ENCODE measurements at regions not wholly inside any gene's neighbourhood (a gene's known extent, or its start where the extent isn't known, plus 50 kb on each side); places are given as distances from the start of the nearest gene placed in this dataset.
"Not testable (repeated sequence)": the region's sequence is repeated elsewhere in the genome, so short reads cannot be mapped to it uniquely, and the experiment has no call there.

DNA sequence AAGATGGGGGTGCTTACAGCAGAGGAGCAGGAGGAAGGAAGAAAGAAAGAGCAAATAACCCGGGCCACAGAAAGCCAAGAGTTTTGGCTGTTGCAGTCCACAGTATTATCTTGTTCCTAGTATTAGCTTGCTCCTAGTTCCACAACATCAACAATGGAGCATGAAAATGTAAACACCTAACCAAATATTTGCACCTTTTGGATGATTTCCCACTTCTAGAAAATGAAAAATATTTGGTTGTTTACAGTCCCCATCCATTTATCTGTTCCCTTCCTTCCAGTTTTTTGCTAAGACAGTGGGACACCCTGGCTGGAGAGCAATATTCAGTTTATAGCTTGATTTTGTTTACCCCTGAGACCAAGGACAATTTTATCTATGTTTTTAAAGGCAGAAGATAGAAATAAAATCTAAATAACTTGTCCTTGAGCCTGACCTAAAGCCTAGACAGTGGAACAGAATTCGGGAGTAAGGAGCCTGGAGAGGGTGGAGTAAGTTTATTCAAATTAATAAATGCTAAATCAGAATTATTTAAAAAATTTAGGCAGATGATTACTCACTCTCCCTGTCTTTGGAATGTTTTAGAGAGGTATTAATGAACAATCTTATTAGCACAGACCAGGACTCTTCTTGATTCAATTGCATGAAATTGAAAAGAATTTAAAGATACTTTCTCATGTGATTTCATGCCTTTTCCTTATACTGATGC, 51.6 kb downstream of the RESF1 start:
- no peak for DNase-seq (ENCODE audit: low read depth)

DNA sequence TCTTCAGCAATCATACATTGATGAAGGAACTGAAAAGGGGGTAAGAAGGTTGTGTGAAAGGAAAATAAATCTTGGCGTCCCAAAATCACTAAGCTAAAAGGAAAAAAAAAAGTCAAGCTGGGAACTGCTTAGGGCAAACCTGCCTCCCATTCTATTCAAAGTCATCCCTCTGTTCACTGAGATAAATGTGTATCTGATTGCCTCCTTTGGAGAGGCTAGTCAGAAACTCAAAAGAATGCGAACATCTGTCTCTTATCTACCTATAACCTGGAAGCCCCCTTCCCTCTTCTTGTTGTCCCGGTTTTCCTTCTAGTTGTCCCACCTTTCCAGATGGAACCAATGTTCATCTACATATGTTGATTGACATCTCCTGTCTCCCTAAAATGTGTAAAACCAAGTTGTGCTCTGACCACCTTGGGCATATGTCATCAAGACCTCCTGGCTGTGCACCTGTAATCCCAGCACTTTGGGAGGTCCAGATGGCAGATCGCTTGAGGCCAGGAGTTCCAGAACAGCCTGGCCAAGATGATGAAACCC, 53.1 kb downstream of the RESF1 start:
- no peak for DNase-seq (ENCODE audit: low read depth)

DNA sequence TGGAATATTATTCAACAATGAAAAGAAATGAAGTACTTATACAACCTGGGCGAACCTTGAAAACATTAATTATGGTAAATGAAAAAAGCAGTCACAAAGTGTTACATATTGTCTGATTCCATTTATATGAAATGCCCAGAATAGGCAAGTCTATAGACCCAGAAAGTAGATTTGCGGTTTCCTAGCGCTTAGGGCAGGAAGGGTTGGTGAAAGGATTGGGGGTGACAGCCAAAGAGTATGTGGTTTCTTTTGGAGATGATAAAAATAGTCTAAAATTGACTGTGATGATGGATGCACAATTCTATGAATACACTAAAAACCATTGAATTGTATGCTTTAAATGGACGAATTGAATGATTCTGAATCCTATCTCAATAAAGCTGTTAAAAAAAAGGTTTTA, 55.8 kb downstream of the RESF1 start:
- DNase-seq (ENCODE audit: low read depth): no peak

DNA sequence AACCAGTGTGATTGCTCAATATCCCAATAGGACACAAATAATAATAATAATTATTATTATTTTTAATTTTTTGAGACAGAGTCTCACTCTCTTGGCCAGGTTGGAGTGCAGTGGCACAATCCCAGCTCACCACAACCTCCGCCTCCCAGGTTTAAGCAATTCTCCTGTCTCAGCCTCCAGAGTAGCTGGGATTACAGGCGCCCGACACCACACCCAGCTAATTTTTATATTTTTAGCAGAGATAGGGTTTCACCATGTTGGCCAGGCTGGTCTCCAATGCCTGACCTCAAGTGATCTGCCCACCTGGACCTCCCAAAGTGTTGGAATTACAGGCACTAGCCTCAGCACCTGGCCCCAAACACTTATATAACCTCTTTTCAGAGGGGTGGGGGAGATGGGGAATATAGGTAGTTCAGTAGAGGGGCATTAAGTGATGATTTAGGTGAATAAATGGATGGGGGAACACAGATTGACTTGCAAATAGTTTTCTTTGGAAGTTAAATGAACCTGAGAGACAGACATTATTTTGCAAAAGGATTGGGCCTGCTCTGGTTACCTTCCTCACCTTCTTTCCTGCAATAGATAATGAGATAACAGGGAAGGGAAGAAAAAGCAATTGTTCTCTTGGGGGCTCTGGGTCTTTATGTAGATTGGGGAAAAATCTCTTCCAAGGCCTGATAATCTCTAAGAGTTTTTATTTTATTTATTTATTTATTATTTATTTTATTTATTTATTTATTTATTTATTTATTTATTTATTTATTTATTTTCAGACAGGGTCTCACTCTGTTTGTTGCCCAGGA, 57.7 kb downstream of the RESF1 start:
- DNase-seq (ENCODE audit: low read depth): no peak

DNA sequence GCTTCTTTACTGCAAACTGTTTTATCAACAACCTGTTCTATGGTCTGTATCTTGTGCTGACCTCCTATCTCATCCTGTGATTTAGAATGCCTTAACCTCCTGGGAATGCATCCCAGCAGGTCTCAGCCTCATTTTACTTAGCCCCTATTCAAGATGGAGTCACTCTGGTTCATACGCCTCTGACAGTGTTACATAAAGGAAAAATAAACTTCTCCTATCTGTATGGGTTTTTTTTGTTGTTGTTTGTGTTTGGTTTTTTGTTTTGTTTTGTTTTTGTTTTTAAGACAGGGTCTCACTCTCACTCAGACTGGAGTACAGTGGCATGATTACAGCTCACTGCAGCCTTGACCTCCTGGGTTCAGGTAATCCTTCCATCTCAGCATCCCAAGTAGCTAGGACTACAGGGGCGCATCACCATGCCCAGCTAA, 62.1 kb downstream of the RESF1 start:
- DNase-seq (ENCODE audit: low read depth): no peak

DNA sequence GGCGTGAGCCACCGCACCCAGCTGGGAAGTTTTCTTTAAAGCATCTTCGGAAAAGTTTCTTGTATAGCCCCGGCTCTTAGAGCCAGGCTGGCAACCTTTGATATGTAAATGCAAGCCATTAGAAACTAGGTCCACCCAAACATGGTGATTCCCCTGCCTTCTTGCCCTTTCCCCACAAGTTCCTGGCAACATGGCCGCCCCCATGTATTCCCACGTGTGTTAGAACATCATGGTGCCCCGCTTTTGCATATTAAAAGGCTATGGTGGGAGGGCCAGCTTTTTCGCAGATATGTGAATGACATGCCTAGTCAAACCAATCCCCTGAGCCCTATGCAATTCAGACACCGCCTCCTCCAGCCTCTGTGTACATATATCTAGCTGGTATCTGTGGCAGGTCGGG, 63.2 kb downstream of the RESF1 start:
- DNase-seq (ENCODE audit: low read depth): not testable (repeated sequence)

DNA sequence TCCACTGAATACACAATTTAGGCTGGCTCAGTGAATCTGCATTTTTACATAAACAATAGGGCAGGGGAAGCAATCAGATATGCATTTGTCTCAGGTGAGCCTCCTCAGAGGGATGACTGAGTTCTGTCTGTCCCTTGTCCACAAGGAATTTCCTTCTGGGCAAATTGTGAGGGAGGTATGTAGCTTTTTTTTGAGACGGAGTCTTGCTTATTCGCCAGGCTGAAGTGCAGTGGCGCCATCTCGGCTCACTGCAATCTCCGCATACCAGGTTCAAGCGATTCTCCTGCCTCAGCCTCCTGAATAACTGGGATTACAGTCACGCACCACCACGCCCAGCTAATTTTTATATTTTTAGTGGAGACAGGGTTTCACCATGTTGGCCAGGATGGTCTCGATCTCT, 64.6 kb downstream of the RESF1 start:
- DNase-seq (ENCODE audit: low read depth): not testable (repeated sequence)

DNA sequence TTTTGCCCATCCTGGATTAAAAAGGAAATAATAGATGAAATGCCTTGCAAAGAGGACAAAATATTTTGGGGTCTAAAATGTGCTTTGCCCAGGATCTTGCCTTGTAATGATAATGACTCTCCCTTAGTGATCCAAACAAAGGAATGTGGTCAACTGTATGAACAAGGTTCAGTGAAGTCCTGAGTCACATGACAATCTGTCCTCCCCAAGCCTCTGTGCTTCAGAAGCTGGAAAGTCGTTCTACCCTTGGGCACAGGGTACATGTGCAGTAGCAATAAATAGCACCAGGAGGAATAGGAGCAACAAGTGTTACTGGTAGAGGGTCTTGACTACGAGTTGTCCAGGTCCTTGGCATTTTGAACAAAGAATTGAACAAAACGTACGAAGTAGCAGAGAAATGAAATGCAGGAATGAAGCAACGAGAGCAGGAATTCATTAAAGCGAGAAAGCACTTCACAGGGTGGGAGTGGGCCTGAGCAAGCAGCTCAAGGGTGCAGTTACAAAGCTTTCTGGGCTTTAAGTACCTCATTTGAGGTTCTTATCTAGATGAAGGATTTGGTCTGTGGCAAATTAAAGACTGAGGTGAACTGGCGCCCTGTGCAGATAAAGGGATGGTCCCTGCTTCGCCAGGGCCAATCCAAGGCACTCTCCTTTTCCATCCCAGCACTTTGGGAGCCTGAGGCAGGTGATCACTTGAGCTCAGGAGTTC, 65.8 kb downstream of the RESF1 start:
- no peak for DNase-seq (ENCODE audit: low read depth)

DNA sequence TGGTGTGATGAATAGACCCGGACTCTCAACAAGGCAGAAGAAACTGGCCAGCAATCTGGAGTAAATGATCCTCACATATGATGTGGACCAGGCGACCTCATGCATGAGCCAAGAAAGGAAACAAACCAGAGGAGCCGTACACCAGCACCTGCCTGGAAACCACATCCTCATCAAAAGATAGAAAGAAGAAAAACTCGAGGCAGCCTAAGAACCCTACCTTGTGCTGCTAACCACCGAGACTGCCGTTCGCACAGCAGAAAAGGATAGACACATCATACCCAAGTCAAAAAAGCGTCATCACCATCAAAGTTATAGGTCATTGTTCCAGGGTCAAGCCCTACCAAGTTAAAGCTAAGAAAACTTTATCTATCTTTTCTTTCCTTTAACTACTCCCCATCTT, 66.7 kb downstream of the RESF1 start:
- peak; percentile 25 for DNase-seq (ENCODE audit: low read depth)

DNA sequence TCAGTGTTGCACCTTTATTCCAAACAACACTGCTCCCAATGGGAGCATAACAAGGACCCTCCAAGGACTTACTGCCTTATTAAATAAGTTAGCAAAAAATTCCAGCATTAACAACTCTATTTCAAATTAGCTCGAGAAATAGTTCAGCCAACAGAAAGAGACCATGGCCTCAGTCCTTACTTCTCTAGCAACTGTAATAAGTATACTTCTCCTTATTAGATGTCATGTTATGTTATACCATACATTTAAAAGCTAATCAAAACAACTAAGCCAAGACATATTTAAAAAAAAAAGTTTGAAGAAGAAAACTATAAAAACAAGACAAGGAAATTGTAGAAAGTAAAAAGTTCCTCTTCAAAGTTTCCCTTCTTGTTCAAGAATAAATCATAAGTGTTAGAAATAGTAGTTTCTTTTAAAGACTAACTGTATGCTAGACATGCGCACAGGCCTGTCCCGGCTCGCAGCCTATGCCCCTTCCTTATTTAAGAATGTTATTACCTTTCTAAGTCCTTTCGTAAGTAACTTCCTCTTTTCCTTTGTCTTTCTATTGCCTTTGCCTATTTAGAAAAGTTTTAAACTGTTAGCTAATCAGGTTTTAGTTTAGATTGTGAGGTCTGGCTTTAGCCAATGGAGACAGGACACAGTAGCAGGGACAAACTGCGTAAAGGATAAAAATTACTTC, 68.6 kb downstream of the RESF1 start:
- DNase-seq (ENCODE audit: low read depth): no peak

DNA sequence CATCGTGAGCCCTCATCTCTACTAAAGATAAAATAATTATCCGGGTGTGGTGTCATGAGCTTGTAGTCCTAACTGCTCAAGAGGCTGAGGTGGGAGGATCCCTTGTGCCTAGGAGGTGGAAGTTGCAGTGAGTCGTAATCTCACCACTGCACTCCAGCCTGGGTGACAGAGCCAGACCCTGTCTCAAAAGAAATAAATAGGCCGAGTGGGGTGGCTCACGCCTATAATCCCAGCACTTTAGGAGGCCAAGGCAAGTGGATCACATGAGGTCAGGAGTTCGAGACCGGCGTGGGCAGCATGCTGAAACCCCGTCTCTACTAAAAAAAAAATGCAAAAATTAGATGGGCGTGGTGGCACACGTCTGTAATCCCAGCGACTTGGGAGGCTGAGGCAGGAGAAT, 70.9 kb downstream of the RESF1 start:
- no peak for DNase-seq (ENCODE audit: low read depth)

DNA sequence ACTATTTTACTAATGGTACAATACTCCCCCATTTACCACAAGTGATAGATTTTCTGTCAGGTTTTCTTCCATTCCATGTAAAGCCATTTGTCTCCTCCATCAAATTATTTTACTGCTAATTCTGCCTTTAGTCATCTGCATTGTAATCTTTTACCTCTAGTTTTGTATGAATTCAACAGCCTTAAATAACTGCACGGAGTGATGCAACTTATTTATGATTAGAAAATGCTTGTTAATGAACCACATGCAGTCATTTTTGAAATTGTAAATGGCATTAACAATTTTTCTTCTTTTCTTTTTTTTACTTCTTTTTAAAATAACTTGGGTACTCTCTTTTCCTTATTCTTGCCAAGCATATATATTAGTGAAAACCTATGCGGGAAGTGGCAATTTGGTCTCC, 71.5 kb downstream of the RESF1 start:
- DNase-seq (ENCODE audit: low read depth): no peak

DNA sequence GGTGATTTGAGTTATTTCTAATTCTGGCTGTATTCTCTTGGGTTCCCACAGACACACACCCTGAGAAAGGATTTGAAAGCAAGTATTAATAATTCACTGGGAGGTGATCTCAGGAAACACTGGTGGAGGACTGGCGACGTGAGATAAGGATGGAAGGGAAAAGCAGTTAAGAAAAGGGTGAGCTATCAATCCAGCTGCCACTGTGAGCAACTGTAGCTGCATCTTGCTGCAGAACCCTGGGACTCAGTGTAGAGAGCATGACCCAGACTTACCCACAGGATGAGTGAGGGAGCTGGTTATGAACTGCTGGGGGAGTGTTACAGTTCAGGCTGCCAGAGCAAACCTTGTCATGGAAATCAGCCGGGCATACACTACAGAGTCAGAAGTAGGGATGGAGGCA, 71.9 kb downstream of the RESF1 start:
- no peak for DNase-seq (ENCODE audit: low read depth)

DNA sequence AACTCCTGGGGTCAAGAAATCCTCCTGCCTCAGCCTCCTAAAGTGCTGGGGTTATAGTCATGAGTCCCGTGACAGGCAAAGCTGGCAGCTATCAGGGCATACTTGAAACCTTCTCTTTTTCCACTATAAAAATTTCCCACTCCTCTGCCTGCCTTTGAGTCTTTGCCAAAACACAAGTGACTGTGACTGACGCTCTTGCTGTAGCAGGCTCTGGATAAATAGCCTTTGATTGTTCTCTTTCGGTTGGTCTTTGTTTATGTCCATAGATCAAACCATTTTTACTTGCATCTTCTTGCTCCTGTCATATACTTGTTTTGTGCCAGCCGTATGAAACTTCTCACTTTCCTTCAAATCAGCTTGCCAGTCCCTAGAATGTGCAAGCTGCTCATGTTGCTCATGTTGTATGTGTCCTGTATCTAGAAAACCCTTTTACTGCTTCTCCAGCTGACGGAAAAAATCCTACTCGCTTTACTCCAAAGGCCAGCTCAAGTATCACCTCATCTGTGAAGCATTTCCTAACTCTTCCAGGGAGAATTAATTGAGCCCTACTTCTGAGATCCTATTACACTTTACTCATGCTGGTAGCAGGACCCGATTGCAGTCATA, 73.1 kb downstream of the RESF1 start:
- no peak for DNase-seq (ENCODE audit: low read depth)

DNA sequence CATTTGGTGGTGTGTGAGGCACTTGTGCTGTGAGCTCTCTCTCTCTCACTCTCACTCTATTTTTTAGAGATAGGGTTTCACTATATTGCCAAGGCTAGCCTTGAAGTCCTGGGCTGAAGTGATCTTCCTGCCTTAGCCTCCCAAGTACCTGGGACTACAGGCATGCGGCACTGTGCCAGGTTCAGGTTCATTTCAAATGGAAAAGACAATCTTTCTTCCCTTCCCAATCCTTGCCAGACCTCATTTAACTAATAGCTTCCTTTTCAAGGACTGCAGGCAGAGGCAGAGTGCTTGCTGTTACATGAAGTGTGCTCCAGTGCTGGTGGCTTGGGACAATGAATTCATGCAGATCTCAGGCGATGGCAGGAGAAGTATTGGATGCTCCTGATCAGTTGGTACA, 73.2 kb upstream of the BICD1 start:
- no peak for DNase-seq (ENCODE audit: low read depth)

DNA sequence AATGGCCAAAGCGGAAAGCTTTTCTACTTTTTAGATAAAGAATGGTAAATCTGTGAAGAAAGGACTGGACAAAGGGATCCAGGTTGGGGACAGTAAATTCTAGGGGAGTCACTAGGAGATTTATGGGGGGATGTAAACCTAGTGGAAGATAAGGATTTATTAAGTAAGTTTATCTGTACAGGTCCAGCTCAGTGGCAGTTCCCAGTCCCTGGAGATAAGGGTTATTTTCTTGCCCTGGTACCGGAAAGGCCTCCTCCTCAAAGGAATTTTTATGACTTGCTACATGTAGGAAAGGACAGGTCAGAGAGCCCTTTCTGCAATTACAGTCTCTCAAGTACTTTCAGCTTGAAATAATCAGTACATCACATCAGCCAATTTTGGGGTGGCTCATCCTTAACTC, 72.6 kb upstream of the BICD1 start:
- no peak for DNase-seq (ENCODE audit: low read depth)

DNA sequence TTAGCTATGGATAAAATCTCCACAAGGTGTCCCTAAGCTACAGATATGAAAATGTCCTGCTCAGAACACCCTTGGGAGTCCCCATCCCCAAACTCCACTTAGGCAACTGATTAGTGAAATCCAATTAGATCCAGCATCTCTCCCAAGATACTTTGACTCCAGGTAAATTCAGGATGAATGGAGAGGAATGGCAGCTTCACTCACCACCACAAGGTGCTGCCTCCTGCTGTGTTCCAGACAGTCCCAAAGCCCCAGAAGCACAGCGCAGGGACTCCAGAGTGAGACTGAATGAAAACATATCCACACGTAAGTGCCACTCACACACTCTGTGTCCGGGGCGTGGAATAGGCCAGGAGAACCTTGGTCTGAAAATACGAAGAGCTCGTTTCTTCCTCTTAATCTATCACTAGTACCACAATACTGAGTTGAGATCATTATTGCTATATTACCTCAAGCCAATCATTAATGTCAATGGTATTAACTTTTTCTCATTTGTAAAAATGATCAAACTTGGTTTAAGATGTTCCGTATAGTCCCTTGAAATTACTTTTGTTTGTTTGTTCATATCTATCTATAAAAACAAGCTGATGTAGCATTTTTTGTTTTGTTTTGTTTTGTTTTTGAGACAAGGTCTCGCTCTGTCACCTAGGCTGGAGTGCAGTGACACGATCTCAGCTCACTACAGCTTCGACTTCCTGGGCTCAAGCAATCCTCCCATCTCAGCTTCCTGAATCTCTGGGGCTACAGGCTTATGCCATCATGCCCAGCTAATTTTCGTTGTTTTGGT, 70.0 kb upstream of the BICD1 start:
- no peak for DNase-seq (ENCODE audit: low read depth)

DNA sequence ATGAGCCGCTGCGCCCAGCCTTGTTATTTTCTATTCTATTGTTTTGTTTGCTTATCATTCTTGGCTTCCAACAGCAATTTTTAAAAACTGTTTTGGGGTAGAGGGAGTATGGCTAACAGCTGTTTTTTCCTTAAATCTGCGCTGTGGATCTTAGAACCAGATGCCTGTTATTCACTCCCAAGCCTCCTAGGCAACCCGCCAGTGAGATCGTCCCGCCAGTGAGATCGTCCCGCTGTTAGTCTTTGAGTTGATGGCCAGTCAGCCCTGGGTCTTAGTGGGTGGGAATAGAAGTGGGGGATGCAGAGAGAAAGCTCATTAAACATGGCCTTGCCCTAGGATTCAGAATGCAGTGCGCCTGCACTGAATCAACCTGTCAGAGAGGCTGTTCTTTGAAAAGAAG, 67.3 kb upstream of the BICD1 start:
- no peak for DNase-seq (ENCODE audit: low read depth)

DNA sequence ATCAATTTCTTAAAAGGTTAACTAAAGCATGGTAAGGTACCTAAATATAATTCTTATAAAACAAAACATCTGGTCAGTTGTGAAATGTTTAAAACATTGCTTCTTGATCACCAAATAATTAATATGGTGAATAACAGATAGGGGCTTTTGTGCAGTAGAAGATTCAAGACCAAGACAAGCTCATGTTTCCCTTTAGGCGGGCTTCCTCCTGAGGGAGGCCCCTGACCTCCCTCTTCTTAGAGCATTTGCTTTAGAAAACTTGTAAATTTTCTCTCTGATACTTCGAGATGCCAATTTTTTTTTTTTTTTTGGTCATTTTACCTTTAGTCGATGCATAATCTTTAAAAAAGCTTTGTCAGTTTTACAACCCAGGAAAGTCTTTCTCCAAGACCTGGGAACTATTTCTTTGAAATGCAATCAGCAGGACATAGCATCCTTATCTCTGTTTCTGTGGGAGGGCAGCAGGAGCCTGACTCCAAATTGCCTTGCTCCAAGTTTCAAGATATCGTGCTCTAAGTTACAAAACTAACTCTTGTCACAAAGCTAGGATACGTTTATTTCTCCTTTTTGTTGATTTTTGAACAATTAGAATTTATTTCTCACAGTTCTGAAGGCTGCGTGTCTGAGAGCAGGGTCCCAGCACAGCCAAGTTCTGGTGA, 66.6 kb upstream of the BICD1 start:
- DNase-seq (ENCODE audit: low read depth): no peak

DNA sequence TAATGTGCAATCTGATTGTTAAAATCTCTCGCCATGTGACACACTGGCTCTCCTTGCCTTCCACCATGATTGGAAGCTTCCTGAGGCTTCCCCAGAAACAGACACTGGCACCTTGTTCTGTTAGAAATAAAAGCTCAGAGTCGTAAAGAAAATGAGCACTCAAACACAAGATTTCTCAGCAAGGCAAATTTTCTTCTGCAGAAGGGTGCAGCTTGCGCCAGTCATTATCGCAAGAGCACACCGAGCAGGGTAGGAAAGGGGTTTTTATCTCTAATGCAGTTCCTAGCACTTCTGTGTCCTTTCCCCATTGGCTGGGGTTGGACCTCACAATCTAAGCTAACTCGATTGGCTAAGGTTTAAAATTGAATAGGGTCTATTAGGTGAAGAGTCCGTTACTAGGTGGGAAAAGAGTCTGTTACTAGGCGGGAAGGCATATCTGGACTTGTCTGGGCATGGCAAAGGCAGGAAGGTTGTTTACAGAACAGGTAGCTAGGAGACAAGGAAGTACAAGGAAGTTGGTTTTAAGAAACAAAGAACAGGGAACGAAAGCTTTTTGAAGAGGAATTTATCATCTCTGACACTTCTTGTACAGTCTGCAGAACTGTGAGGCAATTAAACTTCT, 62.6 kb upstream of the BICD1 start:
- DNase-seq (ENCODE audit: low read depth): no peak
